ENCODE measurements at regions not wholly inside any gene's neighbourhood (a gene's known extent, or its start where the extent isn't known, plus 50 kb on each side); places are given as distances from the start of the nearest gene placed in this dataset.
A peak's percentile ranks its signal among the peaks of the same experiment; 100 is the strongest.

DNA sequence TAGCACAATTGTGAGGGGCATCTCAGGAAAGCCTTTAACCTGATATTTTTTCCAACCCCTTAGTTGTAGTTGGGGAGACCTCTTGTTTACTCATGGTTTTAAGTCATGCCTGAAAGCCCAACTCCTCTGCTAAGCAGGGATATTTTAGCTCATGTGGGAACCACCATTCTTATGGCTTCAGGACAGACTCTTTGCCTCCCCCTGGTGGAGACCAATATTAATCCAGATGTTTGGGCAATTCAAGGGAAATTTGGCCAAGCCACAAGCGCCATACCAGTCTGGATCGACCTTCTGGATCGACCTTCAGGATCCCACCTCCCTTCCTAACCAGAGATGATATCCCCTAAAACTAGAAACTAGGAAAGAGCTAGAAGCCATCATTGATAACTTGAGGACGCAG is 211.2 kb downstream of the C6orf118 start:
- TF ChIP-seq, protein P1, sequence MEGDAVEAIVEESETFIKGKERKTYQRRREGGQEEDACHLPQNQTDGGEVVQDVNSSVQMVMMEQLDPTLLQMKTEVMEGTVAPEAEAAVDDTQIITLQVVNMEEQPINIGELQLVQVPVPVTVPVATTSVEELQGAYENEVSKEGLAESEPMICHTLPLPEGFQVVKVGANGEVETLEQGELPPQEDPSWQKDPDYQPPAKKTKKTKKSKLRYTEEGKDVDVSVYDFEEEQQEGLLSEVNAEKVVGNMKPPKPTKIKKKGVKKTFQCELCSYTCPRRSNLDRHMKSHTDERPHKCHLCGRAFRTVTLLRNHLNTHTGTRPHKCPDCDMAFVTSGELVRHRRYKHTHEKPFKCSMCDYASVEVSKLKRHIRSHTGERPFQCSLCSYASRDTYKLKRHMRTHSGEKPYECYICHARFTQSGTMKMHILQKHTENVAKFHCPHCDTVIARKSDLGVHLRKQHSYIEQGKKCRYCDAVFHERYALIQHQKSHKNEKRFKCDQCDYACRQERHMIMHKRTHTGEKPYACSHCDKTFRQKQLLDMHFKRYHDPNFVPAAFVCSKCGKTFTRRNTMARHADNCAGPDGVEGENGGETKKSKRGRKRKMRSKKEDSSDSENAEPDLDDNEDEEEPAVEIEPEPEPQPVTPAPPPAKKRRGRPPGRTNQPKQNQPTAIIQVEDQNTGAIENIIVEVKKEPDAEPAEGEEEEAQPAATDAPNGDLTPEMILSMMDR (IDR thresholded peaks at IDR 0.05; ENCODE audit: low read length): peak; percentile 21; the same call in 1 of the 2 replicates
- TF ChIP-seq EZH2 (optimal IDR thresholded peaks at IDR 0.05; ENCODE audit: low read depth, low read length): no peak

Measured in MM.1S (cell line).